Muscle of back (tissue), 3 donors: ENCODE measurements at regions not wholly inside any gene's neighbourhood (a gene's known extent, or its start where the extent isn't known, plus 50 kb on each side); places are given as distances from the start of the nearest gene placed in this dataset.
A peak's percentile ranks its signal among the peaks of the same experiment; 100 is the strongest.

Experiments
- DNase-seq, 3 donors: peaks; one replicate each; pipeline versions ENCODE4 v3.0.0 to v3.0.0-alpha.2; 2013

- no peak for DNase-seq
Observed at GRCh38 chr17:69717214-69717613, 302.7 kb downstream of the MAP2K6 start.

- DNase-seq: no peak
Observed at GRCh38 chr17:69717819-69718218, 303.3 kb downstream of the MAP2K6 start.

- DNase-seq: peak in 1 of 3 donors; percentile 25
Observed at GRCh38 chr17:69719474-69720048, 305.1 kb downstream of the MAP2K6 start.

- no peak for DNase-seq
Observed at GRCh38 chr17:69722518-69722917, 308.0 kb downstream of the MAP2K6 start.

GRCh38 chr17:69723316-69723715, 308.8 kb downstream of the MAP2K6 start:
- no peak for DNase-seq

GRCh38 chr17:69723741-69724140, 309.2 kb downstream of the MAP2K6 start:
- no peak for DNase-seq

- DNase-seq: no peak
Observed at GRCh38 chr17:69724238-69724637, 309.7 kb downstream of the MAP2K6 start.

GRCh38 chr17:69725146-69725545, 310.6 kb downstream of the MAP2K6 start:
- DNase-seq: peak in 1 of 3 donors; percentile 40

- DNase-seq: peak in 1 of 3 donors; percentile 26
Observed at GRCh38 chr17:69728816-69729215, 314.3 kb downstream of the MAP2K6 start.

GRCh38 chr17:69729944-69730343, 315.4 kb downstream of the MAP2K6 start:
- no peak for DNase-seq

GRCh38 chr17:69732272-69732918, 317.9 kb downstream of the MAP2K6 start:
- DNase-seq: peak in 1 of 3 donors; percentile 42

- peak; percentile 77 to 88 (median 77) for DNase-seq
Observed at GRCh38 chr17:69733171-69734012, 318.9 kb downstream of the MAP2K6 start.

GRCh38 chr17:69734656-69735055, 320.2 kb downstream of the MAP2K6 start:
- DNase-seq: no peak

GRCh38 chr17:69735285-69735684, 320.8 kb downstream of the MAP2K6 start:
- no peak for DNase-seq

- DNase-seq: no peak
Observed at GRCh38 chr17:69743091-69743490, 328.6 kb downstream of the MAP2K6 start.

- DNase-seq: peak in 1 of 3 donors; percentile 55
Observed at GRCh38 chr17:69744512-69745070, 330.1 kb downstream of the MAP2K6 start.

GRCh38 chr17:69749911-69750310, 325.1 kb upstream of the KCNJ16 start:
- peak in 2 of 3 donors; percentile 68 to 78 for DNase-seq

GRCh38 chr17:69757688-69758430, 317.2 kb upstream of the KCNJ16 start:
- peak in 1 of 3 donors; percentile 65 for DNase-seq

GRCh38 chr17:69760562-69760961, 314.5 kb upstream of the KCNJ16 start:
- DNase-seq: no peak

- no peak for DNase-seq
Observed at GRCh38 chr17:69761011-69761410, 314.0 kb upstream of the KCNJ16 start.

- DNase-seq: peak in 1 of 3 donors; percentile 67
Observed at GRCh38 chr17:69761767-69762321, 313.2 kb upstream of the KCNJ16 start.
